ENCODE measurements at regions not wholly inside any gene's neighbourhood (a gene's known extent, or its start where the extent isn't known, plus 50 kb on each side); places are given as distances from the start of the nearest gene placed in this dataset.

- no peak for TF ChIP-seq EZH2 (IDR thresholded peaks at IDR 0.05; ENCODE audit: insufficient read depth, poor library complexity, severe bottlenecking)
- no peak for TF ChIP-seq EZH2phosphoT487 (IDR thresholded peaks at IDR 0.05; ENCODE audit: insufficient read depth, low read depth)
These were observed 109.5 kb downstream of the TAF11L14 start for GRCh38 chr5:17743580-17744435.
